Mammary epithelial cell (primary cell): ENCODE measurements at regions not wholly inside any gene's neighbourhood (a gene's known extent, or its start where the extent isn't known, plus 50 kb on each side); places are given as distances from the start of the nearest gene placed in this dataset.

Experiments
- CTCF ChIP-seq, 2 donors: IDR thresholded peaks in 1 of 2; conservative IDR thresholded peaks in 1 of 2; 2 replicates each; pipeline ENCODE4 v1.5.1; 2011 to 2012; ENCODE audit warnings: inconsistent platforms in 2 of 2, low read length in 2 of 2, mild to moderate bottlenecking in 2 of 2, control low read depth in 1 of 2, low read depth in 1 of 2; ENCODE audit not compliant: insufficient read depth in 1 of 2; ENCODE audit errors: extremely low read depth in 1 of 2
- EZH2 ChIP-seq: IDR thresholded peaks from 2 replicates; pipeline ENCODE4 v1.6.1; 2012; ENCODE audit warnings: low read length, inconsistent platforms, borderline replicate concordance

GRCh38 chr2:37832590-37833197 is 92.4 kb upstream of the RMDN2 start:
- TF ChIP-seq CTCF (conservative IDR thresholded peaks at IDR 0.05 in 1 of 2, IDR thresholded peaks at IDR 0.05 in 1 of 2; ENCODE audit: extremely low read depth in 1 of 2, insufficient read depth in 1 of 2, low read depth in 1 of 2, low read length in 2 of 2) = peak; percentile 75 to 87
- TF ChIP-seq EZH2 = no peak
